GM21619 (cell line): ENCODE measurements at regions not wholly inside any gene's neighbourhood (a gene's known extent, or its start where the extent isn't known, plus 50 kb on each side); places are given as distances from the start of the nearest gene placed in this dataset.
"Not testable (repeated sequence)": the region's sequence is repeated elsewhere in the genome, so short reads cannot be mapped to it uniquely, and the experiment has no call there.

Source experiments
- ATAC-seq: cut with Tn5 transposase; IDR thresholded peaks from one replicate; pipeline ENCODE4 v1.9.1; 2021; ENCODE audit not compliant: unreplicated experiment

DNA sequence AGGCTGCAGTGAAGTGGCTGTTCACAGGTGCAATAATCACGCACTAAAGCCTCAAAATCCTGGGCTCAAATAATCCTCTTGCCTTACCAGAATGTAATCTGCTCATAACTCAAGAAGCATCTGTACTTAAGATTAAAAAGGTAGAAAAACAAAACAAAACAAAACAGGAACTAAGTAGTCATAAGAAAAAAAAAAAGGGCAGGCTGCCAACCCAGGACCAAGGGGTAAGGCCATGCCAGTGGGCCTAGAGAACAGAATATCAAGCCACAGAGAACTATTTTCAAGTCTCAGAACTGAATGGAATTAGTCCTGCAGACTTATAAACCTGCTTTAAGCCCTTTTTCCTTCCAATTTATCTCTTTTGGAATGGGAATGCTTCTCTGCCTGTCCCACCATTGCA is 64.8 kb upstream of the TBC1D3K start:
- no peak for ATAC-seq

- not testable (repeated sequence) for ATAC-seq
Measured at GRCh38 chr17:37858391-37858790, 65.8 kb upstream of the TBC1D3K start.

GRCh38 chr17:37856245-37856644 is 68.0 kb upstream of the TBC1D3K start:
- ATAC-seq = no peak

DNA sequence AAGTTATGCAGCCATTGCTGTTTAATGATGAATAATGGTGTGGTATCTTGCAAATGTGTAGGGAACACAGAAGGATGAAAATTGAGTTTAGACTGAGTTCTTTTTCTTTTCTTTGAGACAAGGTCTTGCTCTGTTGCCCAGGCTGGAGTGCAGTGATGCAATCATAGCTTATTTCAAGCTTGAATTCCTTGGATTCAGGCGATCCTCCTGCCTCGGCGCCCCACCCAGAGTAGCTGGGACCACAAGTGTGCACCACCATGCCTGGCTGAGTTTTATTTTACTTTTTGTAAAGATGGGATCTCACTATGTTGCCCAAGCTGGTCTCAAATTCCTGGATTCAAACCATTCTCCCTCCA is 74.6 kb upstream of the TBC1D3K start:
- no peak for ATAC-seq

- peak; percentile 56 for ATAC-seq
Measured at GRCh38 chr17:37848690-37849616, 75.3 kb upstream of the TBC1D3K start.

- ATAC-seq = no peak
Measured at GRCh38 chr17:37847811-37848331, 76.3 kb upstream of the TBC1D3K start.

DNA sequence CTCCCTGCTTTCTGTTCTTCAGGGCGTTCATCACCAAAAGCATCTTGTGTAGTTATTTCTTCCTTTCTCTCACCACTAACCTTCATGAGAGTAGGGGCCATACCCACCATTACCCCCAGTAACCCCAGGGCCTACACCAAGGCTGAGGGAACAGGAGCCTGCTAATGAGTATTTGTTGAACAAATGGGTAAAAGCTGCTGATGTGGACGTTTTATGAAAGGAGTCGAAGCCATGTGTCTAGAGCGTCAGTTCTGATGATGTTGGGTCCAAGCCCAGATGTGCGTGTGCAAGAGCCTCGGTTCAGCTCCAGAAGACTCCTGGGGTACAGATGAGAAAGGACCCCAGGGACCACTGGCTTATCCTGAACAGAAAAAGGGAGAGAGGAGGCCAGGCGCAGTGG is 77.1 kb upstream of the TBC1D3K start:
- ATAC-seq = no peak

DNA sequence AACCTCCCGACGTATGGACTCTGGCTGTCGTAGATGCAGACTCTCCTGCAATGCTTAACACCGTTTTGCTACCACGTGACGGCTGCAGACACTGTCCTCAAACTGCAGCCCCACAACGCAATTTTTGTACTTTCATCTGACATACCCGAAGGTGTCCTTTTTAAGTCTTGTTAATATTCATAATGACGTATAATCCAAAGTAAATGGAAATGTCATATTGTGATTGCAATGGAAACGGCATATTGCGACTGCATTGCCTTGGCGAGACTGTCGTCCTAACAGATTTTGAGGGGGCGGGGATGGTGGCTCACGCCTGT is 79.3 kb upstream of the TBC1D3K start:
- ATAC-seq = no peak

- peak; percentile 47 for ATAC-seq
Measured at GRCh38 chr17:37844158-37844976, 79.8 kb upstream of the TBC1D3K start.

DNA sequence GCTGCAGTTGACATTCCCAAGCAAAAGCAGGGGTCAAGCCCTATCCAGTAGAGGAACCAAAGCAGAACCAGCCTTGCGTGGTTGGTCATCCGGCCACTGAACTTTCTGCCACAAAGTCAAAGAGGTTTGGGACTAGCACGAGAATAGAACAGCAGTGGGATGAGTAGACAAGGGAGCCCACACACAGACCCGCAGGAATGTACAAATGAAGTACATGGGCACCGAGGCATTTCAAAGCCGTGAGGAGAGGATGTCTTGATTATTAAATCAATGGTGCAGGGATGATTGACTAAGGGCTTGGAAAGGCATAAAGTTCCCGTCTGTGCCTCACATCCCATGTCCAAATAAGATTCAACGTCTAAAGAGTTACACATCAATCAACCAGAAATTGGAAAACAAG is 81.8 kb upstream of the TBC1D3K start:
- ATAC-seq = no peak

GRCh38 chr17:37841232-37841631 is 83.0 kb upstream of the TBC1D3K start:
- no peak for ATAC-seq

- no peak for ATAC-seq
Measured at GRCh38 chr17:37840576-37840975, 83.6 kb upstream of the TBC1D3K start.

GRCh38 chr17:37839196-37839978 is 84.8 kb upstream of the TBC1D3K start:
- ATAC-seq = no peak

DNA sequence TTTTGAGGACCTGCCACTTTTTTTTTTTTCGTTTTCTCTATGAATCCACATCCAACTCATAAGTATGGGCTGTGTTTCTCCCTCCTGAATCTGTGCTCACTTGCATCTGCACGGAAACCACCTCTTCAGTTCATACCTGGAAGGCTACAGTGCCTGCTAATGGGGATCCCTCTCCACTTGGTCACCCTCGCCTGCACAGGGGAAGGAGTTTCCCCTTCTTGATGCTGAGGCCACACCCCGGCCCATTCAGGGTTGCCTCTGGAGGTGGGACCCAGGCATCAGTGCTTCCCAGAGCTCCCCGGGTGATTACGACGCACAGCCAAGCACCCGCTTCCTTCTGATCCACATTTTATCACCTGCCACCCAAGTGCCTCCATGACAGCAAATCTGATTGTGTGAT is 85.9 kb upstream of the TBC1D3K start:
- no peak for ATAC-seq

- ATAC-seq = no peak
Measured at GRCh38 chr17:37836593-37836992, 87.6 kb upstream of the TBC1D3K start.

DNA sequence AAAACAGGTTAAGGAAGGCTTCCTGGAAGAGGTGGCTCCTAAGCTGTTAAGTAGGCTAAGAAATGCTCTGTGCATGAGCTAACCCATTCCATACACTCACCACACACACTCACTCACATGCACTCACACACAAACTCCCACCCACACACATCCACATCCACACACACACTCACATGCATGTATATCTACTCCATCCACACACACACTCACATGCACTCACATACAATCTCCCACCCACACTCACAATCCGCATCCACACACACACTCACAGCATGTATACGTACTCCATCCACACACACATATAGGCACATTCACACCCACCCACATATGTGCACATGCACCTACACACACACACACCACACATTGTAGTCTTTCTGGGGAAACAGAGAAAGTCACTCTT is 89.3 kb upstream of the HNF1B start:
- no peak for ATAC-seq

GRCh38 chr17:37833237-37833859 is 88.5 kb upstream of the HNF1B start:
- peak; percentile 55 for ATAC-seq

DNA sequence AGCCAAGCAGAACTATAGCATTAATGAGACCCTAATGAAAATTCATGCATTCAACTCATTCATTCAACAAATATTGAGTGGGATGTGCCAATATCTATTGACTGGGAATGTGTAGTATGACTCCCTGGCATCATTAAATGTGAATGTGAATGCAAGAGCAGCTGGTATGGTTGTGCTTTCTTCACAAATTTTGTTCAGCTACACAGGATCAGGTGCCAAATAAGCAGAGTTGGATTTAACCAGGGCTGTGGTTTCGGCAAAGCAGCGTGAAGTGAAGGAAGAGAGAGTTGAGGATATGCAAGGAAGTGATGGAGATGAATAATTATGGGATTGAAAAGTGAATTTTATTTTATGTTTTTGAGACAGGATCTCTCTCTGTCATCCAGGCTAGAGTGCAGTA is 87.1 kb upstream of the HNF1B start:
- ATAC-seq = no peak

GRCh38 chr17:37831492-37831891 is 86.6 kb upstream of the HNF1B start:
- no peak for ATAC-seq

DNA sequence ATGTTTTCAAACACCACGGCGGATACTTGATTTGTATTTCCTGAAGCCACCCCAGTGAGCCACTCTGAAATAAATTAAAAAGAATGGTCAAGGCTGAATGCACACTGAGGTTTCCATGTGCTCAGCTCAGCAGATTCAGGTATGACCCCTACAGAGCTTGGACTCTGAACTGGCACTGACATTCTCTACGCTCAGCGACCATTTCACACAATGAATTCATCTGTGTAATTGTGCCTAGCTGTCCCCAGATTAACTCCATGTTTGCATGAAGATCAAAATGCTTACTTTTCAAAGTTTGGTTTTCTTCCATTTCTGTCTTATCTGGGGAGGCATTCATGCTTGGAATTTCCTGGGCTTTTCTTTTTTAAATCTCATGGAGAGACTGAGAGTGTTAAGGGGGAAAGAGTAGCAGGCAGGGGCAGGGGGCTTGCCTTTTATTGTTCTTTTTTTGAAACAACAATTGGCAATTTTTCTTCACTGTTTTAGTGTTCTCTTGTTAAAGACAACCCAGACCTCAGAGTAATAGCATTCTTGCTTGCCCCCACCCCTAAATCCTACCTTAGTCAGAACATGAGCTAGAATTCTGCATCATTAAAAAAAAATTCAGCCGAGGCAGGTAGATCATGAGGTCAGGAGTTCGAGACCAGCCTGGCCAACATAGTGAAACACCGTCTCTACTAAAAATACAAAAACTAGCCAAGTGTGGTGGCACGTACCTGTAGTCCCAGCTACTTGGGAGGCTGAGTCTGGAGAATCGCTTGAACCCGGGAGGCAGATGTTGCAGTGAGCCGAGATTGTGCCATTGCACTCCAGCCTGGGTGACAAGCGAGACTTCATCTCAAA is 85.5 kb upstream of the HNF1B start:
- ATAC-seq = no peak
